NCI-H146 treated with DMSO at 0.1 percent for 48 hours (cell line): ENCODE measurements at regions not wholly inside any gene's neighbourhood (a gene's known extent, or its start where the extent isn't known, plus 50 kb on each side); places are given as distances from the start of the nearest gene placed in this dataset.

ENCODE experiments used
- DNase-seq: peaks from one replicate; lab custom pipeline; 2025; ENCODE audit not compliant: unreplicated experiment; lab: John Stamatoyannopoulos, UW

DNA sequence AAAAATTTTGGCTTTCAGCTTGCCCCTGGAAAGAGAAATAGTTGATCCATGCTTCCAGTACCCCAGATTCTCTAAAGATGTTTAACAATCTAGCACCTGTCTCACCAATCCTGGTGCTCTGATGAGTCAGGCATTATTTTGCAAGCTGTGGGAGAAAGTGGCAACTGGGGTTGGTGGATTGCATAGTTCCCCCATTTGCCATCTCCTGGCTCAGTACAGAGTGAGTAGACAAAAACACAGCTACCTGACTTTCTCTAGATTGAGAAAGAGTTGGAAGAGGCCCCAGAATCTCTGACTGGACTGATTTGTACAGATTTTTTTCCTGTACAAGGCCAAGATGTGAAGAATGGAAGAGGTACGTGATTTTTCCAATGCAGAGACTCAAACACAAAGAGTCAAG lies 75.1 kb upstream of the NEGR1 start:
- DNase-seq = no peak

DNA sequence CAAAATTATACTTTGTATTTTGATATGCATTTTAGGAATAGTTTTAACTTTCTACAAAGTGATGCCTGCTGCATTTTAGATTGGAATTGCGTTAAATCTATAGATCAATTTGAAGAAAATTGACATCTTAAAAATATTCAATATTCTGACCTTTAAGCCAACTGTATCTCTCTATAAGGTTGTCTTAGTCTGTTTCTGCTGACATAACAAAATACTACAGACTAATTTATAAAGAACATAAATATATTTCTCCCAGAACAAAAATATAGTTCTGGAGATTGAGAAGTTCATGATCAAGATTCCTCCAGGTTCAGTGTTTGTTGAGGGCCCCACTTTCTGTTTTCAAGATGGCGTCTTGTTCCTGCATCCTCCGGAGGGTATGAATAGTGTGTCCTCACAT lies 73.6 kb upstream of the NEGR1 start:
- DNase-seq = no peak

DNA sequence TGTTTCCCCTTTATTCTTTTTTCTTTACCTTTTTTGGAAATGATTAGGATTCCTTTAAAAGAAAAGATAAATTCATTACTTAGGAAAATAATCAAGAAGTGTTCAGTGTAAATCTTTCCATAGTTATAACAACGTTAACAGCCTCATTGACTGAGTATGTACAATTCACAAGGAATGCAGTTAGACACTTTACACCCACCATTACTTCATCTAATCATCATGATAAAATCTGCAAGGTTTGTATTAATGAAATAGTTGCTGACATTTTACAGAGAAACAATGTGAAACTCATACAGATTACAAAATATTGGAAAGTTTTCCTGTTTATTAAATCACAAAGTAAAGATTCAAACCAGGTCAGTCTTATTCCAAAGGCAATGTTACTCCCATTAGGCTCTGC lies 59.3 kb upstream of the NEGR1 start:
- no peak for DNase-seq

DNA sequence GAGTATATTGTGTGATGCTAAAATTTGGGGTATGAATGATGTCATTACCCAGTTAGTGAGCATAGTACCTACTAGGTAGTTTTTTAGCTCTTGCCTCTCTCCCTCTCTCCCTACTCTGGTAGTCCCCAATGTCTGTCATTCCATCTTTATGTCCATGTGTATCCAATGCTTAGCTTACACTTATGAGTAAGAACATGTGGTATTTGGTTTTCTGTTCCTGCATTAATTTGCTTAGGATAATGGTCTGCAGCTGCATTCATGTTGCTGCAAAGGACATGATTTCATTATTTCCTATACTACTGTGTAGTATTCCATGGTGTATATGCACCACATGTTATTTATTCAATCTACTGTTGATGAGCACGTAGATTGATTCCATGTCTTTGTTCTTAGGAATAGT lies 54.4 kb upstream of the NEGR1 start:
- DNase-seq = no peak
